HCT116 (cell line): ENCODE measurements at regions not wholly inside any gene's neighbourhood (a gene's known extent, or its start where the extent isn't known, plus 50 kb on each side); places are given as distances from the start of the nearest gene placed in this dataset.

Experiments used
- ATAC-seq: fragments of 200-7000 bp; cut with Tn5 transposase; 2 replicates; pipeline ENCODE4 v1.9.1; 2020; ENCODE audit warnings: mild to moderate bottlenecking, moderate library complexity
- BruUV-seq: library from RNA; stranded (reverse); fragments of 400-500 nt; replicated peaks from 2 replicates; lab custom pipeline; 2021; lab: Mats Ljungman, UMichigan
- CTCF ChIA-PET: fragments of 300-600 bp; sonication (Branson Sonifier 250); formaldehyde crosslinking; loops from one replicate; lab custom pipeline; 2021; ENCODE audit warnings: antibody characterized with exemption; lab: Charles Lee
- POLR2A ChIA-PET: fragments of 300-600, 350-600 bp; sonication (Branson Sonifier 250); formaldehyde crosslinking; loops from one replicate; lab custom pipeline; 2021; ENCODE audit warnings: antibody characterized with exemption; lab: Charles Lee
- RAD21 ChIA-PET, 2 experiments: fragments of 300-600 bp; sonication (Branson Sonifier 250); formaldehyde crosslinking; loops; one replicate each; lab custom pipeline; 2023; ENCODE audit warnings: low total read pairs in 2 of 2; ENCODE audit not compliant: uncharacterized antibody in 2 of 2, unreplicated experiment in 2 of 2, low non-redundant PET in 1 of 2; lab: Charles Lee
- DNase-seq: peaks from one replicate; pipeline ENCODE4 v3.0.0-alpha.2; 2010; ENCODE audit warnings: low read depth, low spot score
- H2AFZ ChIP-seq: fragments of 200-600 bp; shearing (Covaris generic), sonication (generic); 2 replicates; pipeline ENCODE4 v1.6.1; 2017; ENCODE audit warnings: low read depth, mixed run types, mixed read lengths, antibody characterized with exemption, low read length; ENCODE audit not compliant: poor library complexity, severe bottlenecking
- H3K27ac ChIP-seq: 2 replicates; pipeline ENCODE4 v1.5.1; 2012; ENCODE audit warnings: low read depth, low read length
- H3K27me3 ChIP-seq: fragments of 200-600 bp; sonication (generic); 2 replicates; pipeline ENCODE4 v1.6.1; 2016; ENCODE audit warnings: mixed run types, low read length, mixed read lengths; ENCODE audit not compliant: insufficient read depth
- H3K36me3 ChIP-seq, 2 experiments: fragments of 200-500 bp in 1 of 2; fragments of 200-600 bp in 1 of 2; sonication (Bioruptor generic) in 1 of 2; sonication (generic) in 1 of 2; 2 replicates each; pipeline versions ENCODE4 v1.5.1 to v1.6.1; 2014 to 2016; ENCODE audit warnings: low read length in 2 of 2, inconsistent platforms in 1 of 2, mixed read lengths in 1 of 2, mixed run types in 1 of 2; ENCODE audit not compliant: insufficient read depth in 2 of 2, control insufficient read depth in 1 of 2
- H3K4me1 ChIP-seq, 2 experiments: fragments of 200-600 bp in 1 of 2; sonication (generic) in 1 of 2; 2 replicates each; pipeline versions ENCODE4 v1.5.1 to v1.6.1; 2012 to 2017; ENCODE audit warnings: low read length in 2 of 2, inconsistent platforms in 1 of 2, mild to moderate bottlenecking in 1 of 2, mixed read lengths in 1 of 2, mixed run types in 1 of 2, moderate library complexity in 1 of 2; ENCODE audit not compliant: insufficient read depth in 2 of 2, control insufficient read depth in 1 of 2
- H3K4me2 ChIP-seq: fragments of 200-600 bp; sonication (generic); 2 replicates; pipeline ENCODE4 v1.6.1; 2017; ENCODE audit warnings: mixed run types, low read length, mixed read lengths
- H3K4me3 ChIP-seq, 2 experiments: fragments of 200-600 bp in 1 of 2; sonication (generic) in 1 of 2; replicated peaks in 1 of 2; 2 replicates each; pipeline ENCODE4 v1.5.1; 2011 to 2016; ENCODE audit warnings: low read length in 2 of 2, control low read depth in 1 of 2, low read depth in 1 of 2, mild to moderate bottlenecking in 1 of 2, mixed read lengths in 1 of 2, mixed run types in 1 of 2
- H3K79me2 ChIP-seq: fragments of 200-600 bp; sonication (generic); 2 replicates; pipeline ENCODE4 v1.6.1; 2017; ENCODE audit warnings: mild to moderate bottlenecking, mixed run types, low read length, moderate library complexity, mixed read lengths; ENCODE audit not compliant: insufficient read depth
- H3K9ac ChIP-seq: fragments of 200-600 bp; sonication (generic); 2 replicates; pipeline ENCODE4 v1.6.1; 2016; ENCODE audit warnings: low read length, mixed read lengths
- H3K9me2 ChIP-seq: fragments of 200-600 bp; sonication (generic), shearing (Covaris generic); 2 replicates; pipeline ENCODE4 v1.6.1; 2017; ENCODE audit warnings: mixed run types, mild to moderate bottlenecking, moderate library complexity; ENCODE audit not compliant: insufficient read depth
- H3K9me3 ChIP-seq, 2 experiments: fragments of 200-500 bp in 1 of 2; fragments of 200-600 bp in 1 of 2; sonication (Bioruptor generic) in 1 of 2; sonication (generic) in 1 of 2; 2 replicates each; pipeline ENCODE4 v1.6.1; 2014 to 2017; ENCODE audit warnings: low read length in 2 of 2, mixed read lengths in 2 of 2, inconsistent platforms in 1 of 2, low read depth in 1 of 2, mild to moderate bottlenecking in 1 of 2, mixed run types in 1 of 2, moderate library complexity in 1 of 2; ENCODE audit not compliant: control insufficient read depth in 1 of 2, insufficient read depth in 1 of 2
- H4K20me1 ChIP-seq: fragments of 200-600 bp; sonication (generic), shearing (Covaris generic); 2 replicates; pipeline ENCODE4 v1.6.1; 2017; ENCODE audit warnings: mixed run types, mild to moderate bottlenecking, moderate library complexity; ENCODE audit not compliant: insufficient read depth
- CBX3 ChIP-seq: IDR thresholded peaks from 2 replicates; pipeline ENCODE4 v1.6.1; 2012; ENCODE audit warnings: low read depth
- CEBPB ChIP-seq: IDR thresholded peaks from 2 replicates; pipeline ENCODE4 v1.6.1; 2012; ENCODE audit warnings: low read depth
- EGR1 ChIP-seq: IDR thresholded peaks from 2 replicates; pipeline ENCODE4 v1.6.1; 2012; ENCODE audit warnings: low read depth
- EZH2 ChIP-seq: fragments of 200-600 bp; sonication (generic); IDR thresholded peaks from 2 replicates; pipeline ENCODE4 v1.6.1; 2017; ENCODE audit warnings: antibody characterized with exemption, mixed run types
- EZH2phosphoT487 ChIP-seq: fragments of 200-600 bp; IDR thresholded peaks from 2 replicates; pipeline ENCODE4 v1.6.1; 2018; ENCODE audit warnings: antibody characterized with exemption, borderline replicate concordance
- FOSL1 ChIP-seq: IDR thresholded peaks from 2 replicates; pipeline ENCODE4 v1.6.1; 2012; ENCODE audit warnings: low read depth
- JUND ChIP-seq: IDR thresholded peaks from 2 replicates; pipeline ENCODE4 v1.6.1; 2012
- POLR2A ChIP-seq: IDR thresholded peaks from 2 replicates; pipeline ENCODE4 v1.7.0; 2011; ENCODE audit warnings: borderline replicate concordance; ENCODE audit not compliant: insufficient read depth, insufficient read length; ENCODE audit errors: extremely low read depth
- RAD21 ChIP-seq: IDR thresholded peaks from 2 replicates; pipeline ENCODE4 v1.6.1; 2012; ENCODE audit warnings: low read depth, mild to moderate bottlenecking
- SIN3A ChIP-seq: IDR thresholded peaks from 2 replicates; pipeline ENCODE4 v1.6.1; 2012; ENCODE audit warnings: low read depth
- SRF ChIP-seq: IDR thresholded peaks from 2 replicates; pipeline ENCODE4 v1.6.1; 2012; ENCODE audit warnings: low read depth
- YY1 ChIP-seq: IDR thresholded peaks from 2 replicates; pipeline ENCODE4 v1.6.1; 2011; ENCODE audit warnings: low read length, low read depth, moderate library complexity, mild to moderate bottlenecking; ENCODE audit not compliant: insufficient replicate concordance; ENCODE audit errors: extremely low read depth
- ZFX ChIP-seq: fragments of 450-650 bp; IDR thresholded peaks from 2 replicates; pipeline ENCODE4 v1.6.1; 2017
- intact Hi-C: fragments of 100-400 bp; cut with micrococcal nuclease; formaldehyde crosslinking; loops from 2 replicates; pipeline ENCODE4 v1.10.0; 2022
- TF ChIP-seq, protein P1 (sequence below): IDR thresholded peaks from 2 replicates; pipeline ENCODE4 v1.6.1; 2012
- TF ChIP-seq, protein P2 (sequence below): IDR thresholded peaks from 2 replicates; pipeline ENCODE4 v1.6.1; 2011; ENCODE audit warnings: mild to moderate bottlenecking, low read length, moderate library complexity; ENCODE audit not compliant: insufficient replicate concordance; ENCODE audit errors: extremely low read depth
- TF ChIP-seq, protein P3 (sequence below), 3 experiments: fragments of 200-600 bp in 1 of 3; sonication (generic) in 1 of 3; IDR thresholded peaks in 2 of 3; conservative IDR thresholded peaks in 1 of 3; 2 replicates each; pipeline ENCODE4 v1.5.1; 2012 to 2017; ENCODE audit warnings: low read depth in 2 of 3, low read length in 2 of 3, antibody characterized with exemption in 1 of 3, borderline replicate concordance in 1 of 3, control low read depth in 1 of 3, mild to moderate bottlenecking in 1 of 3, mixed read lengths in 1 of 3, mixed run types in 1 of 3, moderate library complexity in 1 of 3; ENCODE audit not compliant: insufficient read depth in 1 of 3
- TF ChIP-seq, protein P4 (sequence below): IDR thresholded peaks from 2 replicates; pipeline ENCODE4 v1.6.1; 2012; ENCODE audit warnings: low read depth

- ChIA-PET POLR2A (no interaction called here), CTCF (no interaction called here), RAD21 (no interaction called here)
- peak overlapping the region; percentile 63 for H2AFZ ChIP-seq
- peak overlapping the region; percentile 84 for H3K4me2 ChIP-seq
- H3K79me2 ChIP-seq: peaks cover 34% of the 10 kb centered on the region
- no peaks in the 10 kb centered on the region for H3K9me3 ChIP-seq
- intact Hi-C loops: no loop called here
- no peaks in the 10 kb centered on the region for H3K9me2 ChIP-seq
- H3K27me3 ChIP-seq: no peaks in the 10 kb centered on the region
- no peaks in the 10 kb centered on the region for H3K36me3 ChIP-seq
- H3K4me1 ChIP-seq: peaks cover 8 to 14% of the 10 kb centered on the region in 2 experiments
- no TSS peak for BruUV-seq
- H3K4me3 ChIP-seq: peak overlapping the region in 1 of 2 experiments; percentile 54; a peak in 3 of 4 replicates
- no peak for ATAC-seq
- no peak for DNase-seq
- TF ChIP-seq SIN3A (no peak), EGR1 (no peak), RAD21 (no peak), EZH2 (no peak), CEBPB (no peak), JUND (no peak), EZH2phosphoT487 (no peak), YY1 (no peak), POLR2A (no peak), ZFX (no peak), SRF (no peak), CBX3 (no peak), FOSL1 (no peak)
- TF ChIP-seq, protein P1, sequence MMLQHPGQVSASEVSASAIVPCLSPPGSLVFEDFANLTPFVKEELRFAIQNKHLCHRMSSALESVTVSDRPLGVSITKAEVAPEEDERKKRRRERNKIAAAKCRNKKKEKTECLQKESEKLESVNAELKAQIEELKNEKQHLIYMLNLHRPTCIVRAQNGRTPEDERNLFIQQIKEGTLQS: no peak
- TF ChIP-seq, protein P2, sequence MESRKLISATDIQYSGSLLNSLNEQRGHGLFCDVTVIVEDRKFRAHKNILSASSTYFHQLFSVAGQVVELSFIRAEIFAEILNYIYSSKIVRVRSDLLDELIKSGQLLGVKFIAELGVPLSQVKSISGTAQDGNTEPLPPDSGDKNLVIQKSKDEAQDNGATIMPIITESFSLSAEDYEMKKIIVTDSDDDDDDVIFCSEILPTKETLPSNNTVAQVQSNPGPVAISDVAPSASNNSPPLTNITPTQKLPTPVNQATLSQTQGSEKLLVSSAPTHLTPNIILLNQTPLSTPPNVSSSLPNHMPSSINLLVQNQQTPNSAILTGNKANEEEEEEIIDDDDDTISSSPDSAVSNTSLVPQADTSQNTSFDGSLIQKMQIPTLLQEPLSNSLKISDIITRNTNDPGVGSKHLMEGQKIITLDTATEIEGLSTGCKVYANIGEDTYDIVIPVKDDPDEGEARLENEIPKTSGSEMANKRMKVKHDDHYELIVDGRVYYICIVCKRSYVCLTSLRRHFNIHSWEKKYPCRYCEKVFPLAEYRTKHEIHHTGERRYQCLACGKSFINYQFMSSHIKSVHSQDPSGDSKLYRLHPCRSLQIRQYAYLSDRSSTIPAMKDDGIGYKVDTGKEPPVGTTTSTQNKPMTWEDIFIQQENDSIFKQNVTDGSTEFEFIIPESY: no peak
- TF ChIP-seq, protein P3, sequence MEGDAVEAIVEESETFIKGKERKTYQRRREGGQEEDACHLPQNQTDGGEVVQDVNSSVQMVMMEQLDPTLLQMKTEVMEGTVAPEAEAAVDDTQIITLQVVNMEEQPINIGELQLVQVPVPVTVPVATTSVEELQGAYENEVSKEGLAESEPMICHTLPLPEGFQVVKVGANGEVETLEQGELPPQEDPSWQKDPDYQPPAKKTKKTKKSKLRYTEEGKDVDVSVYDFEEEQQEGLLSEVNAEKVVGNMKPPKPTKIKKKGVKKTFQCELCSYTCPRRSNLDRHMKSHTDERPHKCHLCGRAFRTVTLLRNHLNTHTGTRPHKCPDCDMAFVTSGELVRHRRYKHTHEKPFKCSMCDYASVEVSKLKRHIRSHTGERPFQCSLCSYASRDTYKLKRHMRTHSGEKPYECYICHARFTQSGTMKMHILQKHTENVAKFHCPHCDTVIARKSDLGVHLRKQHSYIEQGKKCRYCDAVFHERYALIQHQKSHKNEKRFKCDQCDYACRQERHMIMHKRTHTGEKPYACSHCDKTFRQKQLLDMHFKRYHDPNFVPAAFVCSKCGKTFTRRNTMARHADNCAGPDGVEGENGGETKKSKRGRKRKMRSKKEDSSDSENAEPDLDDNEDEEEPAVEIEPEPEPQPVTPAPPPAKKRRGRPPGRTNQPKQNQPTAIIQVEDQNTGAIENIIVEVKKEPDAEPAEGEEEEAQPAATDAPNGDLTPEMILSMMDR (IDR thresholded peaks at IDR 0.05 in 2 of 3, conservative IDR thresholded peaks at IDR 0.05 in 1 of 3; ENCODE audit: borderline replicate concordance in 1 of 3, insufficient read depth in 1 of 3, low read depth in 2 of 3, low read length in 2 of 3): no peak
- TF ChIP-seq, protein P4, sequence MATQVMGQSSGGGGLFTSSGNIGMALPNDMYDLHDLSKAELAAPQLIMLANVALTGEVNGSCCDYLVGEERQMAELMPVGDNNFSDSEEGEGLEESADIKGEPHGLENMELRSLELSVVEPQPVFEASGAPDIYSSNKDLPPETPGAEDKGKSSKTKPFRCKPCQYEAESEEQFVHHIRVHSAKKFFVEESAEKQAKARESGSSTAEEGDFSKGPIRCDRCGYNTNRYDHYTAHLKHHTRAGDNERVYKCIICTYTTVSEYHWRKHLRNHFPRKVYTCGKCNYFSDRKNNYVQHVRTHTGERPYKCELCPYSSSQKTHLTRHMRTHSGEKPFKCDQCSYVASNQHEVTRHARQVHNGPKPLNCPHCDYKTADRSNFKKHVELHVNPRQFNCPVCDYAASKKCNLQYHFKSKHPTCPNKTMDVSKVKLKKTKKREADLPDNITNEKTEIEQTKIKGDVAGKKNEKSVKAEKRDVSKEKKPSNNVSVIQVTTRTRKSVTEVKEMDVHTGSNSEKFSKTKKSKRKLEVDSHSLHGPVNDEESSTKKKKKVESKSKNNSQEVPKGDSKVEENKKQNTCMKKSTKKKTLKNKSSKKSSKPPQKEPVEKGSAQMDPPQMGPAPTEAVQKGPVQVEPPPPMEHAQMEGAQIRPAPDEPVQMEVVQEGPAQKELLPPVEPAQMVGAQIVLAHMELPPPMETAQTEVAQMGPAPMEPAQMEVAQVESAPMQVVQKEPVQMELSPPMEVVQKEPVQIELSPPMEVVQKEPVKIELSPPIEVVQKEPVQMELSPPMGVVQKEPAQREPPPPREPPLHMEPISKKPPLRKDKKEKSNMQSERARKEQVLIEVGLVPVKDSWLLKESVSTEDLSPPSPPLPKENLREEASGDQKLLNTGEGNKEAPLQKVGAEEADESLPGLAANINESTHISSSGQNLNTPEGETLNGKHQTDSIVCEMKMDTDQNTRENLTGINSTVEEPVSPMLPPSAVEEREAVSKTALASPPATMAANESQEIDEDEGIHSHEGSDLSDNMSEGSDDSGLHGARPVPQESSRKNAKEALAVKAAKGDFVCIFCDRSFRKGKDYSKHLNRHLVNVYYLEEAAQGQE: no peak
- peak overlapping the region; percentile 84; the same call in 1 of the 2 replicates for H3K27ac ChIP-seq
- H3K9ac ChIP-seq: peak overlapping the region; percentile 40
- H4K20me1 ChIP-seq: no peaks in the 10 kb centered on the region
Observed at GRCh38 chr2:144333143-144333555, 186.8 kb downstream of the ZEB2 start.
